HEK293 (cell line): ENCODE measurements at regions not wholly inside any gene's neighbourhood (a gene's known extent, or its start where the extent isn't known, plus 50 kb on each side); places are given as distances from the start of the nearest gene placed in this dataset.

ENCODE experiments used
- OVOL3 ChIP-seq: fragments of 450-650 bp; formaldehyde crosslinking; IDR thresholded peaks from 2 replicates; pipeline ENCODE4 v1.5.1; 2016; ENCODE audit warnings: missing biosample characterization, missing genetic modification characterization
- SETDB1 ChIP-seq: IDR thresholded peaks from one replicate; pipeline ENCODE4 v1.6.1; 2017; ENCODE audit warnings: mild to moderate bottlenecking, low read length, moderate library complexity, mixed read lengths; ENCODE audit not compliant: insufficient read length
- ZBTB8A ChIP-seq: fragments of 450-650 bp; formaldehyde crosslinking; IDR thresholded peaks from 2 replicates; pipeline ENCODE4 v1.5.1; 2016; ENCODE audit warnings: missing biosample characterization, missing genetic modification characterization
- ZNF24 ChIP-seq: fragments of 450-650 bp; formaldehyde crosslinking; IDR thresholded peaks from 2 replicates; pipeline ENCODE4 v1.5.1; 2016; ENCODE audit warnings: missing biosample characterization, missing genetic modification characterization
- ZNF707 ChIP-seq: fragments of 450-650 bp; formaldehyde crosslinking; IDR thresholded peaks from 2 replicates; pipeline ENCODE4 v1.5.1; 2016; ENCODE audit warnings: missing biosample characterization, missing genetic modification characterization
- ZNF843 ChIP-seq: fragments of 450-650 bp; formaldehyde crosslinking; IDR thresholded peaks from 2 replicates; pipeline ENCODE4 v1.5.1; 2016; ENCODE audit warnings: missing biosample characterization, missing genetic modification characterization
- TF ChIP-seq, protein P1 (sequence below): fragments of 450-650 bp; formaldehyde crosslinking; IDR thresholded peaks from 2 replicates; pipeline ENCODE4 v1.5.1; 2016; ENCODE audit warnings: missing biosample characterization, missing genetic modification characterization
- TF ChIP-seq, protein P2 (sequence below): fragments of 450-650 bp; formaldehyde crosslinking; IDR thresholded peaks from 2 replicates; pipeline ENCODE4 v1.5.1; 2016; ENCODE audit warnings: missing biosample characterization, missing genetic modification characterization
- TF ChIP-seq, protein P3 (sequence below): fragments of 450-650 bp; formaldehyde crosslinking; IDR thresholded peaks from 2 replicates; pipeline ENCODE4 v1.5.1; 2016; ENCODE audit warnings: missing biosample characterization, missing genetic modification characterization
- TF ChIP-seq, protein P4 (sequence below): fragments of 450-650 bp; formaldehyde crosslinking; conservative IDR thresholded peaks from 2 replicates; pipeline ENCODE4 v1.5.1; 2016; ENCODE audit warnings: low read depth, missing biosample characterization, missing genetic modification characterization

DNA sequence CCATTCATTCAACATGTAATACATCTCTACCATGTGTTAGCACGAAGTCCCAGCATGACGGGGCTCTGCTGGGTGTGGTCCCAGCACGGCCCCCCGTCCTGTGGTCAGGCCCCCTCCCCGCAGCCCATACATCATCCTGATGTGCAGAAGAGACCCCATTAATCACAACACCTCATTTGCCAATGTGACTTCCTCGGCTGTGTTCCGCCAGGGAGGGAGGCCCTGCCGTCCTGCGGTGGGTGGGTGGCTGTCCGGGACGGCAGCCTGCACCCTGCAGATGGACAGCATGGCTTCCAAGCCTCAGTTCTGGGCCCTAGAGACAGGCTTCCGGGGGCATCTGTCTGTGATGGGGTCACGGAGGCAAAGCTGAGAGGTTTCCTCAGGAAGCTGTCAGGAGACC, 254.0 kb downstream of the CYP26B1 start:
- no peak for TF ChIP-seq ZNF24 (tag by site-specific recombination)
- TF ChIP-seq, protein P1, sequence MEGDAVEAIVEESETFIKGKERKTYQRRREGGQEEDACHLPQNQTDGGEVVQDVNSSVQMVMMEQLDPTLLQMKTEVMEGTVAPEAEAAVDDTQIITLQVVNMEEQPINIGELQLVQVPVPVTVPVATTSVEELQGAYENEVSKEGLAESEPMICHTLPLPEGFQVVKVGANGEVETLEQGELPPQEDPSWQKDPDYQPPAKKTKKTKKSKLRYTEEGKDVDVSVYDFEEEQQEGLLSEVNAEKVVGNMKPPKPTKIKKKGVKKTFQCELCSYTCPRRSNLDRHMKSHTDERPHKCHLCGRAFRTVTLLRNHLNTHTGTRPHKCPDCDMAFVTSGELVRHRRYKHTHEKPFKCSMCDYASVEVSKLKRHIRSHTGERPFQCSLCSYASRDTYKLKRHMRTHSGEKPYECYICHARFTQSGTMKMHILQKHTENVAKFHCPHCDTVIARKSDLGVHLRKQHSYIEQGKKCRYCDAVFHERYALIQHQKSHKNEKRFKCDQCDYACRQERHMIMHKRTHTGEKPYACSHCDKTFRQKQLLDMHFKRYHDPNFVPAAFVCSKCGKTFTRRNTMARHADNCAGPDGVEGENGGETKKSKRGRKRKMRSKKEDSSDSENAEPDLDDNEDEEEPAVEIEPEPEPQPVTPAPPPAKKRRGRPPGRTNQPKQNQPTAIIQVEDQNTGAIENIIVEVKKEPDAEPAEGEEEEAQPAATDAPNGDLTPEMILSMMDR (tag by site-specific recombination), result no peak
- TF ChIP-seq, protein P2, sequence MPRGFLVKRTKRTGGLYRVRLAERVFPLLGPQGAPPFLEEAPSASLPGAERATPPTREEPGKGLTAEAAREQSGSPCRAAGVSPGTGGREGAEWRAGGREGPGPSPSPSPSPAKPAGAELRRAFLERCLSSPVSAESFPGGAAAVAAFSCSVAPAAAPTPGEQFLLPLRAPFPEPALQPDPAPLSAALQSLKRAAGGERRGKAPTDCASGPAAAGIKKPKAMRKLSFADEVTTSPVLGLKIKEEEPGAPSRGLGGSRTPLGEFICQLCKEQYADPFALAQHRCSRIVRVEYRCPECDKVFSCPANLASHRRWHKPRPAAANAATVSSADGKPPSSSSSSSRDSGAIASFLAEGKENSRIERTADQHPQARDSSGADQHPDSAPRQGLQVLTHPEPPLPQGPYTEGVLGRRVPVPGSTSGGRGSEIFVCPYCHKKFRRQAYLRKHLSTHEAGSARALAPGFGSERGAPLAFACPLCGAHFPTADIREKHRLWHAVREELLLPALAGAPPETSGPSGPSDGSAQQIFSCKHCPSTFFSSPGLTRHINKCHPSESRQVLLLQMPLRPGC (tag by site-specific recombination), result no peak
- TF ChIP-seq ZNF707, result no peak
- TF ChIP-seq OVOL3 (tag by site-specific recombination), result no peak
- no peak for TF ChIP-seq ZBTB8A (tag by site-specific recombination)
- TF ChIP-seq ZNF843 (tag by site-specific recombination), result no peak
- TF ChIP-seq, protein P3, sequence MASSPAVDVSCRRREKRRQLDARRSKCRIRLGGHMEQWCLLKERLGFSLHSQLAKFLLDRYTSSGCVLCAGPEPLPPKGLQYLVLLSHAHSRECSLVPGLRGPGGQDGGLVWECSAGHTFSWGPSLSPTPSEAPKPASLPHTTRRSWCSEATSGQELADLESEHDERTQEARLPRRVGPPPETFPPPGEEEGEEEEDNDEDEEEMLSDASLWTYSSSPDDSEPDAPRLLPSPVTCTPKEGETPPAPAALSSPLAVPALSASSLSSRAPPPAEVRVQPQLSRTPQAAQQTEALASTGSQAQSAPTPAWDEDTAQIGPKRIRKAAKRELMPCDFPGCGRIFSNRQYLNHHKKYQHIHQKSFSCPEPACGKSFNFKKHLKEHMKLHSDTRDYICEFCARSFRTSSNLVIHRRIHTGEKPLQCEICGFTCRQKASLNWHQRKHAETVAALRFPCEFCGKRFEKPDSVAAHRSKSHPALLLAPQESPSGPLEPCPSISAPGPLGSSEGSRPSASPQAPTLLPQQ (tag by site-specific recombination), result no peak
- TF ChIP-seq, protein P4, sequence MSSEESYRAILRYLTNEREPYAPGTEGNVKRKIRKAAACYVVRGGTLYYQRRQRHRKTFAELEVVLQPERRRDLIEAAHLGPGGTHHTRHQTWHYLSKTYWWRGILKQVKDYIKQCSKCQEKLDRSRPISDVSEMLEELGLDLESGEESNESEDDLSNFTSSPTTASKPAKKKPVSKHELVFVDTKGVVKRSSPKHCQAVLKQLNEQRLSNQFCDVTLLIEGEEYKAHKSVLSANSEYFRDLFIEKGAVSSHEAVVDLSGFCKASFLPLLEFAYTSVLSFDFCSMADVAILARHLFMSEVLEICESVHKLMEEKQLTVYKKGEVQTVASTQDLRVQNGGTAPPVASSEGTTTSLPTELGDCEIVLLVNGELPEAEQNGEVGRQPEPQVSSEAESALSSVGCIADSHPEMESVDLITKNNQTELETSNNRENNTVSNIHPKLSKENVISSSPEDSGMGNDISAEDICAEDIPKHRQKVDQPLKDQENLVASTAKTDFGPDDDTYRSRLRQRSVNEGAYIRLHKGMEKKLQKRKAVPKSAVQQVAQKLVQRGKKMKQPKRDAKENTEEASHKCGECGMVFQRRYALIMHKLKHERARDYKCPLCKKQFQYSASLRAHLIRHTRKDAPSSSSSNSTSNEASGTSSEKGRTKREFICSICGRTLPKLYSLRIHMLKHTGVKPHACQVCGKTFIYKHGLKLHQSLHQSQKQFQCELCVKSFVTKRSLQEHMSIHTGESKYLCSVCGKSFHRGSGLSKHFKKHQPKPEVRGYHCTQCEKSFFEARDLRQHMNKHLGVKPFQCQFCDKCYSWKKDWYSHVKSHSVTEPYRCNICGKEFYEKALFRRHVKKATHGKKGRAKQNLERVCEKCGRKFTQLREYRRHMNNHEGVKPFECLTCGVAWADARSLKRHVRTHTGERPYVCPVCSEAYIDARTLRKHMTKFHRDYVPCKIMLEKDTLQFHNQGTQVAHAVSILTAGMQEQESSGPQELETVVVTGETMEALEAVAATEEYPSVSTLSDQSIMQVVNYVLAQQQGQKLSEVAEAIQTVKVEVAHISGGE, result no peak
- TF ChIP-seq SETDB1, result no peak
